GM23338 (cell line): ENCODE measurements at regions not wholly inside any gene's neighbourhood (a gene's known extent, or its start where the extent isn't known, plus 50 kb on each side); places are given as distances from the start of the nearest gene placed in this dataset.

Source experiments
- ATAC-seq: fragments of 200-7000 bp; cut with Tn5 transposase; 3 replicates; pipeline ENCODE4 v1.9.1; 2020
- DNase-seq: peaks from one replicate; pipeline ENCODE4 v3.0.0-alpha.2; 2015; ENCODE audit warnings: low spot score
- H2AFZ ChIP-seq: fragments of 200-600 bp; sonication (generic); 2 replicates; pipeline ENCODE4 v1.8.0; 2016; ENCODE audit warnings: antibody characterized with exemption, mild to moderate bottlenecking, moderate library complexity
- H3F3A ChIP-seq: fragments of 200-600 bp; sonication (generic); replicated peaks from 2 replicates; pipeline ENCODE4 v1.8.0; 2017; ENCODE audit warnings: antibody characterized with exemption, mixed run types, low read depth
- H3K27ac ChIP-seq: fragments of 200-600 bp; sonication (generic); 2 replicates; pipeline ENCODE4 v1.6.1; 2016; ENCODE audit warnings: low read depth
- H3K27me3 ChIP-seq: fragments of 200-600 bp; sonication (generic); 2 replicates; pipeline ENCODE4 v1.8.0; 2016; ENCODE audit warnings: mild to moderate bottlenecking, mixed run types, moderate library complexity; ENCODE audit not compliant: insufficient read depth
- H3K36me3 ChIP-seq: fragments of 200-600 bp; sonication (generic); 2 replicates; pipeline ENCODE4 v1.8.0; 2016; ENCODE audit warnings: mild to moderate bottlenecking; ENCODE audit not compliant: insufficient read depth
- H3K4me1 ChIP-seq: fragments of 200-600 bp; sonication (generic); 2 replicates; pipeline ENCODE4 v1.8.0; 2016; ENCODE audit warnings: mild to moderate bottlenecking, moderate library complexity; ENCODE audit not compliant: insufficient read depth
- H3K4me2 ChIP-seq: fragments of 200-600 bp; sonication (generic); 2 replicates; pipeline ENCODE4 v1.7.1; 2017; ENCODE audit warnings: mixed run types
- H3K4me3 ChIP-seq: fragments of 200-600 bp; sonication (generic); 2 replicates; pipeline ENCODE4 v1.6.1; 2016; ENCODE audit warnings: mixed run types
- H3K79me2 ChIP-seq: fragments of 200-600 bp; sonication (generic); replicated peaks from 2 replicates; pipeline ENCODE4 v1.8.0; 2017; ENCODE audit warnings: mild to moderate bottlenecking; ENCODE audit not compliant: insufficient read depth
- H3K9me2 ChIP-seq: fragments of 200-600 bp; sonication (generic); 2 replicates; pipeline ENCODE4 v1.8.0; 2017; ENCODE audit not compliant: insufficient read depth
- H4K20me1 ChIP-seq: fragments of 200-600 bp; sonication (generic); replicated peaks from 2 replicates; pipeline ENCODE4 v1.8.0; 2017; ENCODE audit warnings: mild to moderate bottlenecking; ENCODE audit not compliant: insufficient read depth
- H3K27ac Mint-ChIP-seq: 2 replicates; pipeline ENCODE4 v1.8.0; 2020; ENCODE audit warnings: inconsistent platforms, mild to moderate bottlenecking, moderate library complexity, mixed read lengths
- H3K27me3 Mint-ChIP-seq: 3 replicates; pipeline ENCODE4 v1.8.0; 2022; ENCODE audit warnings: low read depth, mild to moderate bottlenecking, moderate library complexity, mixed read lengths, inconsistent platforms; ENCODE audit not compliant: insufficient read depth, poor library complexity
- H3K36me3 Mint-ChIP-seq: 3 replicates; pipeline ENCODE4 v1.8.0; 2021; ENCODE audit warnings: low read depth, mild to moderate bottlenecking, inconsistent platforms, moderate library complexity, mixed read lengths
- H3K4me1 Mint-ChIP-seq: 3 replicates; pipeline ENCODE4 v1.8.0; 2020; ENCODE audit warnings: mild to moderate bottlenecking, inconsistent platforms, mixed read lengths
- H3K4me3 Mint-ChIP-seq: 3 replicates; pipeline ENCODE4 v1.8.0; 2021; ENCODE audit warnings: moderate library complexity, mild to moderate bottlenecking, inconsistent platforms, mixed read lengths
- H3K9me3 Mint-ChIP-seq: 3 replicates; pipeline ENCODE4 v1.8.0; 2020; ENCODE audit warnings: moderate library complexity, mild to moderate bottlenecking, inconsistent platforms, mixed read lengths
- EZH2 ChIP-seq: fragments of 200-600 bp; sonication (generic); IDR thresholded peaks from one replicate; pipeline ENCODE4 v1.8.0; 2017; ENCODE audit warnings: antibody characterized with exemption, mild to moderate bottlenecking, low read depth; ENCODE audit not compliant: unreplicated experiment
- JUNB ChIP-seq: IDR thresholded peaks from one replicate; pipeline ENCODE4 v1.6.1; 2016; ENCODE audit warnings: antibody characterized with exemption; ENCODE audit not compliant: unreplicated experiment
- NANOG ChIP-seq: IDR thresholded peaks from 2 replicates; pipeline ENCODE4 v1.6.1; 2016; ENCODE audit warnings: antibody characterized with exemption, borderline replicate concordance
- POLR2AphosphoS5 ChIP-seq: IDR thresholded peaks from 2 replicates; pipeline ENCODE4 v1.6.1; 2016; ENCODE audit warnings: antibody characterized with exemption, low read depth
- ZNF114 ChIP-seq: fragments of 250-450 bp; sonication (Bioruptor Pico); IDR thresholded peaks from 2 replicates; pipeline ENCODE4 v1.5.0; 2020; ENCODE audit warnings: mild to moderate bottlenecking, moderate library complexity
- ZNF331 ChIP-seq: fragments of 250-450 bp; sonication (Bioruptor Pico); IDR thresholded peaks from 2 replicates; pipeline ENCODE4 v1.5.0; 2020; ENCODE audit warnings: low read depth, mild to moderate bottlenecking, moderate library complexity
- TF ChIP-seq, protein P1 (sequence below): fragments of 250-450 bp; sonication (Bioruptor Pico); IDR thresholded peaks from 2 replicates; pipeline ENCODE4 v1.5.0; 2020; ENCODE audit warnings: mild to moderate bottlenecking, moderate library complexity
- TF ChIP-seq, protein P2 (sequence below): IDR thresholded peaks from 2 replicates; pipeline ENCODE4 v1.6.1; 2016; ENCODE audit warnings: antibody characterized with exemption

DNA sequence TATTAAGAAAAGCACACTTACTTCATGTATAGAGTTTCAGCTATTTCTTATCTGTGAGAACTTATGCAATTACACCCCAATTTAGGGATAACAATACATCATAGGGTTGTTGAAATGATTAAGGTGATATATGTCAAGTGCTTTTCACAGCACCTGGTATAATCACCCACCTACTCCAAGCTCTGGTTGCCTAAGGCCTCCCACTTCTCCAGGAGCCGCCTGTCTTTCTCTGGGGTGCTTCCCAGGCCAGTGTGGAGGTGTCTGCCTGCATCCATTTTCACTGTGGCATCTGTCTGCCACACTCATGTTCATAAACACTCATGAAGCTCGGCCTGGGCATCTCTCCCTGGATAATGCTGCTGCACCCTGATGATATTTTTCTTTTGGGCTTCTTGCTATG is 250.3 kb downstream of the STK31 start (continued):
- TF ChIP-seq, protein P1, sequence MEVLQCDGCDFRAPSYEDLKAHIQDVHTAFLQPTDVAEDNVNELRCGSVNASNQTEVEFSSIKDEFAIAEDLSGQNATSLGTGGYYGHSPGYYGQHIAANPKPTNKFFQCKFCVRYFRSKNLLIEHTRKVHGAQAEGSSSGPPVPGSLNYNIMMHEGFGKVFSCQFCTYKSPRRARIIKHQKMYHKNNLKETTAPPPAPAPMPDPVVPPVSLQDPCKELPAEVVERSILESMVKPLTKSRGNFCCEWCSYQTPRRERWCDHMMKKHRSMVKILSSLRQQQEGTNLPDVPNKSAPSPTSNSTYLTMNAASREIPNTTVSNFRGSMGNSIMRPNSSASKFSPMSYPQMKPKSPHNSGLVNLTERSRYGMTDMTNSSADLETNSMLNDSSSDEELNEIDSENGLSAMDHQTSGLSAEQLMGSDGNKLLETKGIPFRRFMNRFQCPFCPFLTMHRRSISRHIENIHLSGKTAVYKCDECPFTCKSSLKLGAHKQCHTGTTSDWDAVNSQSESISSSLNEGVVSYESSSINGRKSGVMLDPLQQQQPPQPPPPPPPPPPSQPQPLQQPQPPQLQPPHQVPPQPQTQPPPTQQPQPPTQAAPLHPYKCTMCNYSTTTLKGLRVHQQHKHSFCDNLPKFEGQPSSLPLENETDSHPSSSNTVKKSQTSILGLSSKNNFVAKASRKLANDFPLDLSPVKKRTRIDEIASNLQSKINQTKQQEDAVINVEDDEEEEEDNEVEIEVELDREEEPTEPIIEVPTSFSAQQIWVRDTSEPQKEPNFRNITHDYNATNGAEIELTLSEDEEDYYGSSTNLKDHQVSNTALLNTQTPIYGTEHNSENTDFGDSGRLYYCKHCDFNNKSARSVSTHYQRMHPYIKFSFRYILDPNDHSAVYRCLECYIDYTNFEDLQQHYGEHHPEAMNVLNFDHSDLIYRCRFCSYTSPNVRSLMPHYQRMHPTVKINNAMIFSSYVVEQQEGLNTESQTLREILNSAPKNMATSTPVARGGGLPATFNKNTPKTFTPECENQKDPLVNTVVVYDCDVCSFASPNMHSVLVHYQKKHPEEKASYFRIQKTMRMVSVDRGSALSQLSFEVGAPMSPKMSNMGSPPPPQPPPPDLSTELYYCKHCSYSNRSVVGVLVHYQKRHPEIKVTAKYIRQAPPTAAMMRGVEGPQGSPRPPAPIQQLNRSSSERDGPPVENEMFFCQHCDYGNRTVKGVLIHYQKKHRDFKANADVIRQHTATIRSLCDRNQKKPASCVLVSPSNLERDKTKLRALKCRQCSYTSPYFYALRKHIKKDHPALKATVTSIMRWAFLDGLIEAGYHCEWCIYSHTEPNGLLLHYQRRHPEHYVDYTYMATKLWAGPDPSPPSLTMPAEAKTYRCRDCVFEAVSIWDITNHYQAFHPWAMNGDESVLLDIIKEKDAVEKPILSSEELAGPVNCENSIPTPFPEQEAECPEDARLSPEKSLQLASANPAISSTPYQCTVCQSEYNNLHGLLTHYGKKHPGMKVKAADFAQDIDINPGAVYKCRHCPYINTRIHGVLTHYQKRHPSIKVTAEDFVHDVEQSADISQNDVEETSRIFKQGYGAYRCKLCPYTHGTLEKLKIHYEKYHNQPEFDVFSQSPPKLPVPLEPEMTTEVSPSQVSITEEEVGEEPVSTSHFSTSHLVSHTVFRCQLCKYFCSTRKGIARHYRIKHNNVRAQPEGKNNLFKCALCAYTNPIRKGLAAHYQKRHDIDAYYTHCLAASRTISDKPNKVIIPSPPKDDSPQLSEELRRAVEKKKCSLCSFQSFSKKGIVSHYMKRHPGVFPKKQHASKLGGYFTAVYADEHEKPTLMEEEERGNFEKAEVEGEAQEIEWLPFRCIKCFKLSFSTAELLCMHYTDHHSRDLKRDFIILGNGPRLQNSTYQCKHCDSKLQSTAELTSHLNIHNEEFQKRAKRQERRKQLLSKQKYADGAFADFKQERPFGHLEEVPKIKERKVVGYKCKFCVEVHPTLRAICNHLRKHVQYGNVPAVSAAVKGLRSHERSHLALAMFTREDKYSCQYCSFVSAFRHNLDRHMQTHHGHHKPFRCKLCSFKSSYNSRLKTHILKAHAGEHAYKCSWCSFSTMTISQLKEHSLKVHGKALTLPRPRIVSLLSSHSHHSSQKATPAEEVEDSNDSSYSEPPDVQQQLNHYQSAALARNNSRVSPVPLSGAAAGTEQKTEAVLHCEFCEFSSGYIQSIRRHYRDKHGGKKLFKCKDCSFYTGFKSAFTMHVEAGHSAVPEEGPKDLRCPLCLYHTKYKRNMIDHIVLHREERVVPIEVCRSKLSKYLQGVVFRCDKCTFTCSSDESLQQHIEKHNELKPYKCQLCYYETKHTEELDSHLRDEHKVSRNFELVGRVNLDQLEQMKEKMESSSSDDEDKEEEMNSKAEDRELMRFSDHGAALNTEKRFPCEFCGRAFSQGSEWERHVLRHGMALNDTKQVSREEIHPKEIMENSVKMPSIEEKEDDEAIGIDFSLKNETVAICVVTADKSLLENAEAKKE: no peak
- TF ChIP-seq NANOG (no peak), POLR2AphosphoS5 (no peak), EZH2 (no peak), ZNF114 (CRISPR knock-in tag) (no peak)
- TF ChIP-seq, protein P2, sequence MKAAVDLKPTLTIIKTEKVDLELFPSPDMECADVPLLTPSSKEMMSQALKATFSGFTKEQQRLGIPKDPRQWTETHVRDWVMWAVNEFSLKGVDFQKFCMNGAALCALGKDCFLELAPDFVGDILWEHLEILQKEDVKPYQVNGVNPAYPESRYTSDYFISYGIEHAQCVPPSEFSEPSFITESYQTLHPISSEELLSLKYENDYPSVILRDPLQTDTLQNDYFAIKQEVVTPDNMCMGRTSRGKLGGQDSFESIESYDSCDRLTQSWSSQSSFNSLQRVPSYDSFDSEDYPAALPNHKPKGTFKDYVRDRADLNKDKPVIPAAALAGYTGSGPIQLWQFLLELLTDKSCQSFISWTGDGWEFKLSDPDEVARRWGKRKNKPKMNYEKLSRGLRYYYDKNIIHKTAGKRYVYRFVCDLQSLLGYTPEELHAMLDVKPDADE: no peak

DNA sequence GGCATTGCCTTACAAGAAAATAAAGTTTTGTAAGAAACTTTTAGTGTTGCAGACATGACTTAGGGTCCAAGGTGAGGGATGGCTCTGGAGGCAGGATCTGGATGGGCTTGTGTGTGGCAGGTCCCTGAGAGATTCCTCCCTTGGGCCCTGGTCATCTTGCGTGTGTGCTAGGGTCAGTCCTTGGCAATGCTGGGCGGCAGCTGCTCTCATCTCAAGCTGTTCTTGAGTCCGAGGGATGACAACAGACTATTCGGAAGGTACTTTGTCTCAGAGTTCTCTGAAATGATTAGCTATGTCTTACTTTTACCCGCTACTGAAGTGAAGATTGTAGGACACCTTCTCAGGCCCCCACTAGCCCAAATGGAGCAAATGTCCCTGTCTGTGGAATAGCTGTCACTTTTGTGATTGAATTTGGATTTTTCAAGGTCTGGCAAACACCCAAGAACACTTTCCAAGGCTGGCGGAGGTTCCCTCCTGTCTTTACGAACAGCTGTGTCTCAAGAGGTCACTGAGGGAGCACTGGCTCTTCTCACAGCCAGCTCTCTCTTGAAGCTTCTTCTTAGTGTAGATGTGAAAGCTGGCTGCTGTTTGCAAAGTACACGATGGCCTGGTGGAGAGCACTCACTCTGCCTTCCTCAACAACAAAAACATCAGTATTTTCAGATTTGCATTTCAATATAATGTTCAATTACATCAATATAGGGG is 253.6 kb downstream of the STK31 start:
- Mint-ChIP-seq H3K9me3 (no peaks in the 10 kb centered on the region), H3K27me3 (peaks cover 2% of the 10 kb centered on the region)
- TF ChIP-seq EZH2 (no peak), JUNB (no peak), POLR2AphosphoS5 (no peak), ZNF331 (CRISPR knock-in tag) (no peak)
- TF ChIP-seq, protein P1: no peak

More for the DNA sequence above, 253.6 kb downstream of the STK31 start:
- Histone ChIP-seq H3K4me3 (no peak overlapping the region), H3K27ac (no peak overlapping the region), H3K36me3 (no peaks in the 10 kb centered on the region), H3K27me3 (no peaks in the 10 kb centered on the region), H4K20me1 (no peaks in the 10 kb centered on the region), H3F3A (no peaks in the 10 kb centered on the region), H3K9me2 (peaks cover 20% of the 10 kb centered on the region; the same call in 1 of the 2 replicates), H3K4me1 (peaks cover 6% of the 10 kb centered on the region), H3K4me2 (no peak overlapping the region), H3K79me2 (no peaks in the 10 kb centered on the region), H2AFZ (no peak overlapping the region; the same call in 1 of the 2 replicates)
- no peaks in the 10 kb centered on the region for H3K36me3 Mint-ChIP-seq
- ATAC-seq (no peak), DNase-seq (no peak)
- no peak overlapping the region for H3K27ac Mint-ChIP-seq
- peaks cover 16% of the 10 kb centered on the region for H3K4me1 Mint-ChIP-seq
- H3K4me3 Mint-ChIP-seq: no peak overlapping the region
